ENCODE measurements at regions not wholly inside any gene's neighbourhood (a gene's known extent, or its start where the extent isn't known, plus 50 kb on each side); places are given as distances from the start of the nearest gene placed in this dataset.

DNA sequence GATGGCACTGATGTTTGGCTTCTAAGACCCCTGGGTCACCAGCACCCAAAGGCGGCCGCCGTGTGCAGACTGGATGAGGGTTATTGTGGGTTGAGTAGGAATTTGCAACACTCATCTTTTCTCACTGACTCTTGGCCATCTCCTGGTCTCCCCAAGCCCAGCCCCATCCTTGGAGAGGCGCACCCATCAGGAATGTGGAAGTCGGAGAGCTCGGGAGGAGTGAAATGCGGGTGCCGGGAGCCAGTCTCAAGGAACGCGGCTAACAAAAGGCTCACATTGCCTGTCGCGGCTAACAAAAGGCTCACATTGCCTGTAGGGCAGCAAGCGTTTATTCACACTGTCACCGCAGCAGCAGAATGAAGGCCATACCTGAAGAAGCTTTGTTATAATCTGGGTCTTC is 248.6 kb downstream of the FOXL1 start:
- H3K79me2 ChIP-seq (ENCODE audit: control insufficient read depth, insufficient read depth, low read length): no peaks in the 10 kb centered on the region
- H3K9ac ChIP-seq (ENCODE audit: control insufficient read depth, insufficient read depth, low read length): no peak overlapping the region
- no peak overlapping the region for H3K4me2 ChIP-seq (ENCODE audit: control insufficient read depth, insufficient read depth)
- WGBS (ENCODE audit: insufficient coverage, insufficient replicate concordance, low lambda C conversion rate, missing lambda C conversion rate): 50% methylated on average over 14 of the region's 14 CpGs
- H4K20me1 ChIP-seq (ENCODE audit: control insufficient read depth, insufficient read depth): no peaks in the 10 kb centered on the region
- ChIA-PET POLR2A (no interaction called here), SMC1A (ENCODE audit: uncharacterized antibody, unreplicated experiment) (interaction anchor here (1.7 kb wide), 1 partner anchor 236 kb away, joined by 3 read pairs; no protein-coding TSS in a partner anchor), RAD21 (ENCODE audit: unreplicated experiment) (no interaction called here), CTCF (no interaction called here)
- BruUV-seq (replicated peaks): no TSS peak
- no peaks in the 10 kb centered on the region for H3K36me3 ChIP-seq (ENCODE audit: control insufficient read depth in 2 of 2, insufficient read depth in 2 of 2, low read length in 1 of 2)
- intact Hi-C loops (cut with micrococcal nuclease; ENCODE audit: unreplicated experiment): no loop called here
- H2AFZ ChIP-seq (ENCODE audit: control insufficient read depth, low read depth, low read length): no peak overlapping the region
- in situ Hi-C loops (cut with MboI): no loop called here
- ATAC-seq: no peak
- no peaks in the 10 kb centered on the region for H3K9me3 ChIP-seq (replicated peaks; ENCODE audit: control insufficient read depth, insufficient read depth, low read length)
- no peaks in the 10 kb centered on the region; a peak in 2 of 4 replicates for H3K27me3 ChIP-seq (replicated peaks in 1 of 2; ENCODE audit: control insufficient read depth in 2 of 2, insufficient read depth in 2 of 2, low read length in 1 of 2)
- H3K4me3 ChIP-seq: no peak overlapping the region
- H3K27ac ChIP-seq (ENCODE audit: control insufficient read depth, insufficient read depth): no peak overlapping the region
- no peak for FAIRE-seq
- no peak for DNase-seq (ENCODE audit: low read depth, low spot score)
- TF ChIP-seq, protein P1, sequence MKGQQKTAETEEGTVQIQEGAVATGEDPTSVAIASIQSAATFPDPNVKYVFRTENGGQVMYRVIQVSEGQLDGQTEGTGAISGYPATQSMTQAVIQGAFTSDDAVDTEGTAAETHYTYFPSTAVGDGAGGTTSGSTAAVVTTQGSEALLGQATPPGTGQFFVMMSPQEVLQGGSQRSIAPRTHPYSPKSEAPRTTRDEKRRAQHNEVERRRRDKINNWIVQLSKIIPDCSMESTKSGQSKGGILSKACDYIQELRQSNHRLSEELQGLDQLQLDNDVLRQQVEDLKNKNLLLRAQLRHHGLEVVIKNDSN (IDR thresholded peaks at IDR 0.05; ENCODE audit: borderline replicate concordance, extremely low read length, insufficient read depth, low read depth, low read length): no peak
- TF ChIP-seq MAX (IDR thresholded peaks at IDR 0.05; ENCODE audit: low read depth, low read length) (no peak), USF2 (IDR thresholded peaks at IDR 0.05; ENCODE audit: borderline replicate concordance, low read depth, low read length) (no peak), ZNF24 (IDR thresholded peaks at IDR 0.05) (no peak)
- no peaks in the 10 kb centered on the region for H3K4me1 ChIP-seq (ENCODE audit: control insufficient read depth, insufficient read depth, low read length)

GRCh38 chr16:86827521-86827920 is 249.2 kb downstream of the FOXL1 start:
- Histone ChIP-seq H3K27me3 (replicated peaks in 1 of 2; ENCODE audit: control insufficient read depth in 2 of 2, insufficient read depth in 2 of 2, low read length in 1 of 2) (no peaks in the 10 kb centered on the region; a peak in 2 of 4 replicates), H3K9ac (ENCODE audit: control insufficient read depth, insufficient read depth, low read length) (no peak overlapping the region), H3K9me3 (replicated peaks; ENCODE audit: control insufficient read depth, insufficient read depth, low read length) (no peaks in the 10 kb centered on the region), H3K79me2 (ENCODE audit: control insufficient read depth, insufficient read depth, low read length) (no peaks in the 10 kb centered on the region), H3K4me1 (ENCODE audit: control insufficient read depth, insufficient read depth, low read length) (no peaks in the 10 kb centered on the region), H3K27ac (ENCODE audit: control insufficient read depth, insufficient read depth) (no peak overlapping the region), H4K20me1 (ENCODE audit: control insufficient read depth, insufficient read depth) (no peaks in the 10 kb centered on the region), H2AFZ (ENCODE audit: control insufficient read depth, low read depth, low read length) (no peak overlapping the region), H3K4me2 (ENCODE audit: control insufficient read depth, insufficient read depth) (no peak overlapping the region), H3K4me3 (no peak overlapping the region), H3K36me3 (ENCODE audit: control insufficient read depth in 2 of 2, insufficient read depth in 2 of 2, low read length in 1 of 2) (no peaks in the 10 kb centered on the region)
- in situ Hi-C loops (cut with MboI): no loop called here
- no TSS peak for BruUV-seq (replicated peaks)
- ATAC-seq (no peak), DNase-seq (ENCODE audit: low read depth, low spot score) (no peak), FAIRE-seq (no peak)
- intact Hi-C loops (cut with micrococcal nuclease; ENCODE audit: unreplicated experiment): no loop called here
- TF ChIP-seq ZNF274 (IDR thresholded peaks at IDR 0.05; ENCODE audit: insufficient read depth, insufficient read length) (no peak), HCFC1 (IDR thresholded peaks at IDR 0.05; ENCODE audit: low read length) (no peak), CHD2 (IDR thresholded peaks at IDR 0.05; ENCODE audit: borderline replicate concordance, low read depth, low read length) (no peak), IRF4 (IDR thresholded peaks at IDR 0.05; ENCODE audit: low read depth, low read length) (no peak), CBX3 (IDR thresholded peaks at IDR 0.05; ENCODE audit: borderline replicate concordance, low read depth) (no peak), SMC3 (IDR thresholded peaks at IDR 0.05; ENCODE audit: borderline replicate concordance, low read length) (no peak), FOS (IDR thresholded peaks at IDR 0.05; ENCODE audit: borderline replicate concordance, extremely low read depth, insufficient read length) (no peak), SMAD1 (IDR thresholded peaks at IDR 0.05; ENCODE audit: low read depth, partially characterized antibody) (no peak), ZNF207 (IDR thresholded peaks at IDR 0.05; ENCODE audit: borderline replicate concordance) (no peak), KDM1A (IDR thresholded peaks at IDR 0.05; ENCODE audit: borderline replicate concordance) (no peak)
- TF ChIP-seq, protein P2, sequence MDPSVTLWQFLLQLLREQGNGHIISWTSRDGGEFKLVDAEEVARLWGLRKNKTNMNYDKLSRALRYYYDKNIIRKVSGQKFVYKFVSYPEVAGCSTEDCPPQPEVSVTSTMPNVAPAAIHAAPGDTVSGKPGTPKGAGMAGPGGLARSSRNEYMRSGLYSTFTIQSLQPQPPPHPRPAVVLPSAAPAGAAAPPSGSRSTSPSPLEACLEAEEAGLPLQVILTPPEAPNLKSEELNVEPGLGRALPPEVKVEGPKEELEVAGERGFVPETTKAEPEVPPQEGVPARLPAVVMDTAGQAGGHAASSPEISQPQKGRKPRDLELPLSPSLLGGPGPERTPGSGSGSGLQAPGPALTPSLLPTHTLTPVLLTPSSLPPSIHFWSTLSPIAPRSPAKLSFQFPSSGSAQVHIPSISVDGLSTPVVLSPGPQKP (IDR thresholded peaks at IDR 0.05; ENCODE audit: low read depth, low read length): no peak
- ChIA-PET RAD21 (ENCODE audit: unreplicated experiment) (no interaction called here), CTCF (interaction anchor here (0.7 kb wide), 1 partner anchor 617 kb away, joined by 3 read pairs; no protein-coding TSS in a partner anchor), SMC1A (ENCODE audit: uncharacterized antibody, unreplicated experiment) (interaction anchor here (1.7 kb wide), 1 partner anchor 235 kb away, joined by 3 read pairs; no protein-coding TSS in a partner anchor), POLR2A (no interaction called here)
- 18% methylated on average over 12 of the region's 12 CpGs for WGBS (ENCODE audit: insufficient coverage, insufficient replicate concordance, low lambda C conversion rate, missing lambda C conversion rate)
